Neural progenitor cell (in vitro differentiated cells): ENCODE measurements at regions not wholly inside any gene's neighbourhood (a gene's known extent, or its start where the extent isn't known, plus 50 kb on each side); places are given as distances from the start of the nearest gene placed in this dataset.

ENCODE experiments used
- DNase-seq: peaks from one replicate; pipeline ENCODE4 v3.0.0-alpha.2; 2016; ENCODE audit warnings: low spot score
- H2AFZ ChIP-seq: fragments of 200-600 bp; sonication (generic); replicated peaks from 2 replicates; pipeline ENCODE4 v1.6.1; 2016; ENCODE audit warnings: antibody characterized with exemption
- H3F3A ChIP-seq: fragments of 200-600 bp; sonication (generic); 2 replicates; pipeline ENCODE4 v1.6.1; 2016; ENCODE audit warnings: antibody characterized with exemption, low read depth
- H3K27ac ChIP-seq: fragments of 200-600 bp; sonication (generic); 2 replicates; pipeline ENCODE4 v1.5.1; 2016; ENCODE audit warnings: mild to moderate bottlenecking
- H3K27me3 ChIP-seq: fragments of 200-600 bp; sonication (generic); 2 replicates; pipeline ENCODE4 v1.6.1; 2016; ENCODE audit warnings: mild to moderate bottlenecking, moderate library complexity
- H3K36me3 ChIP-seq: fragments of 200-600 bp; sonication (generic); 2 replicates; pipeline ENCODE4 v1.5.1; 2016
- H3K4me1 ChIP-seq: fragments of 200-600 bp; sonication (generic); 2 replicates; pipeline ENCODE4 v1.6.1; 2016; ENCODE audit warnings: mixed run types
- H3K4me2 ChIP-seq: fragments of 200-600 bp; sonication (generic); 2 replicates; pipeline ENCODE4 v1.6.1; 2016
- H3K4me3 ChIP-seq: fragments of 200-600 bp; sonication (generic); 2 replicates; pipeline ENCODE4 v1.5.1; 2016
- H3K79me2 ChIP-seq: fragments of 200-600 bp; sonication (generic); 2 replicates; pipeline ENCODE4 v1.6.1; 2016; ENCODE audit warnings: low read depth
- H3K9ac ChIP-seq: fragments of 200-600 bp; sonication (generic); 2 replicates; pipeline ENCODE4 v1.6.1; 2016
- H3K9me3 ChIP-seq: fragments of 200-600 bp; sonication (generic); 2 replicates; pipeline ENCODE4 v1.5.1; 2016; ENCODE audit warnings: low read depth
- H4K20me1 ChIP-seq: fragments of 200-600 bp; sonication (generic); 2 replicates; pipeline ENCODE4 v1.6.1; 2016; ENCODE audit warnings: low read depth
- H3K27ac Mint-ChIP-seq: 3 replicates; pipeline ENCODE4 v1.8.0; 2021; ENCODE audit warnings: mixed read lengths
- H3K27me3 Mint-ChIP-seq: 2 replicates; pipeline ENCODE4 v1.8.0; 2022; ENCODE audit warnings: low read depth, mild to moderate bottlenecking, inconsistent platforms, moderate library complexity, mixed read lengths; ENCODE audit not compliant: insufficient read depth
- H3K36me3 Mint-ChIP-seq: 3 replicates; pipeline ENCODE4 v1.8.0; 2021; ENCODE audit warnings: mixed read lengths
- H3K4me1 Mint-ChIP-seq: 3 replicates; pipeline ENCODE4 v1.8.0; 2021; ENCODE audit warnings: mixed read lengths
- H3K4me3 Mint-ChIP-seq: 3 replicates; pipeline ENCODE4 v1.8.0; 2021; ENCODE audit warnings: mild to moderate bottlenecking, moderate library complexity, mixed read lengths
- H3K9me3 Mint-ChIP-seq: 3 replicates; pipeline ENCODE4 v1.8.0; 2020; ENCODE audit warnings: mixed read lengths
- CTCF ChIP-seq: fragments of 200-600 bp; sonication (generic); IDR thresholded peaks from 2 replicates; pipeline ENCODE4 v1.5.1; 2017; ENCODE audit warnings: antibody characterized with exemption, mild to moderate bottlenecking
- EZH2 ChIP-seq: fragments of 200-600 bp; sonication (generic); IDR thresholded peaks from 2 replicates; pipeline ENCODE4 v1.6.1; 2017; ENCODE audit warnings: antibody characterized with exemption, mild to moderate bottlenecking, moderate library complexity
- EZH2phosphoT487 ChIP-seq: fragments of 200-600 bp; sonication (generic); IDR thresholded peaks from 2 replicates; pipeline ENCODE4 v1.6.1; 2017; ENCODE audit warnings: antibody characterized with exemption

- Mint-ChIP-seq H3K4me3 (no peak overlapping the region), H3K27ac (no peak overlapping the region), H3K27me3 (no peaks in the 10 kb centered on the region), H3K36me3 (no peaks in the 10 kb centered on the region), H3K9me3 (no peaks in the 10 kb centered on the region), H3K4me1 (peaks cover 11% of the 10 kb centered on the region)
- Histone ChIP-seq H3F3A (peaks cover 2% of the 10 kb centered on the region), H3K4me1 (peaks cover 1% of the 10 kb centered on the region), H3K79me2 (no peaks in the 10 kb centered on the region), H3K27ac (no peak overlapping the region), H2AFZ (no peak overlapping the region), H3K27me3 (no peaks in the 10 kb centered on the region), H3K4me3 (no peak overlapping the region), H3K9me3 (no peaks in the 10 kb centered on the region), H3K9ac (no peak overlapping the region), H4K20me1 (no peaks in the 10 kb centered on the region), H3K4me2 (no peak overlapping the region), H3K36me3 (no peaks in the 10 kb centered on the region)
- no peak for DNase-seq
- TF ChIP-seq CTCF (no peak), EZH2 (no peak), EZH2phosphoT487 (no peak)
Measured at GRCh38 chr20:50406610-50407136, 103.5 kb upstream of the PTPN1 start.

DNA sequence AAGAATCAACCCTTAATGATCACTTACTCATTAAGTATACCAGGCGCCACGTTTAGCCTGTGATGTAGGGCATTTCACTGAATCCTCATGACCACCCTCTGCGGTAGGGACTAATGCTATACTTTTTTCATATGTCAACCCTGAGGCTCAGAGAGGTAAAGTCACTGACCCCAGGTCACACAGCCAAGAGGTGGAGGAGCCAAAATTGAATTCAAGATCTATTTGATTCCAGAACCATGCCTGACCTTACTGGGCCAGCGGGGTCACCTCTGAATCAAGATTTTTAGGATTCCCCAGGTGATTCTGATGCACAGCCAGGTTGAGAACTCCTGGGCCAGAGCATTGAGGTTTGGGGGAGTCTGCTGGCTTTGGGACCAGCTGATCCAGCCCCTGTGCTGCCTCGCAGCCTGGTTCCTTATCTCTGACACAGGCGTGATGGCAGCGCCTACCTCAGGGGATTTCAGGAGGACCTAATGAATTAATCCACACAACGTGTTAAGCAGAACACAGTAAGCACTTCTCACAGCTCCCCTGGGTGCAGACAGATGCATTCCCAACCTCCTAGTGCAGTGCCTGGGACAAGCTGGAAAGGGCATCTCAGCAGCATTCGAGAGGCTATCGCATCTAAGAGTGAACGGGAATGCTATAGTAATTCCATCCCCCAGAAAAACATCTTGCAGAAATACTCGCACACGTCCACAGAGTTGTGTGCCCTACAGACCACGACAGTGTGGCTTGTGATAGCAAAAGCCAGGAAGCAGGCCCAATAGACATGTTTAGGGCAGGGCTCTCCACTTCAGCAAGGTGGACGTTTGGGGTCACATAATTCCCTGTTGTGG, 101.4 kb upstream of the PTPN1 start:
- H2AFZ ChIP-seq = no peak overlapping the region
- no peaks in the 10 kb centered on the region for H4K20me1 ChIP-seq
- H3K4me1 ChIP-seq = peaks cover 9% of the 10 kb centered on the region
- no peaks in the 10 kb centered on the region for H3K36me3 Mint-ChIP-seq
- H3K9me3 ChIP-seq = no peaks in the 10 kb centered on the region
- H3K4me2 ChIP-seq = no peak overlapping the region
- no peak overlapping the region for H3K27ac ChIP-seq
- H3K9me3 Mint-ChIP-seq = peaks cover 9% of the 10 kb centered on the region
- H3K27ac Mint-ChIP-seq = no peak overlapping the region
- no peak overlapping the region for H3K9ac ChIP-seq
- no peak overlapping the region for H3K4me3 Mint-ChIP-seq
- peaks cover 8% of the 10 kb centered on the region for H3F3A ChIP-seq
- peaks cover 13% of the 10 kb centered on the region for H3K4me1 Mint-ChIP-seq
- H3K36me3 ChIP-seq = no peaks in the 10 kb centered on the region
- no peaks in the 10 kb centered on the region for H3K79me2 ChIP-seq
- TF ChIP-seq EZH2 (no peak), EZH2phosphoT487 (no peak), CTCF (no peak)
- DNase-seq = no peak
- H3K27me3 ChIP-seq = no peaks in the 10 kb centered on the region
- no peak overlapping the region for H3K4me3 ChIP-seq
- H3K27me3 Mint-ChIP-seq = peaks cover 2% of the 10 kb centered on the region

- no peaks in the 10 kb centered on the region for H3K9me3 ChIP-seq
- Mint-ChIP-seq H3K27ac (no peak overlapping the region), H3K36me3 (no peaks in the 10 kb centered on the region), H3K9me3 (peaks cover 13% of the 10 kb centered on the region), H3K4me3 (no peak overlapping the region), H3K27me3 (peaks cover 4% of the 10 kb centered on the region), H3K4me1 (peaks cover 9% of the 10 kb centered on the region)
- no peaks in the 10 kb centered on the region for H3K79me2 ChIP-seq
- peaks cover 8% of the 10 kb centered on the region for H3F3A ChIP-seq
- DNase-seq = no peak
- H2AFZ ChIP-seq = no peak overlapping the region
- H3K9ac ChIP-seq = no peak overlapping the region
- H3K27me3 ChIP-seq = no peaks in the 10 kb centered on the region
- no peaks in the 10 kb centered on the region for H3K36me3 ChIP-seq
- no peaks in the 10 kb centered on the region for H4K20me1 ChIP-seq
- H3K4me3 ChIP-seq = no peak overlapping the region
- no peak overlapping the region for H3K4me2 ChIP-seq
- no peak overlapping the region for H3K27ac ChIP-seq
- H3K4me1 ChIP-seq = peaks cover 9% of the 10 kb centered on the region
- TF ChIP-seq EZH2 = no peak
- no peak for TF ChIP-seq CTCF
- no peak for TF ChIP-seq EZH2phosphoT487
Measured at GRCh38 chr20:50409495-50409894, 100.7 kb upstream of the PTPN1 start.
